ENCODE measurements at regions not wholly inside any gene's neighbourhood (a gene's known extent, or its start where the extent isn't known, plus 50 kb on each side); places are given as distances from the start of the nearest gene placed in this dataset.
"Not testable (repeated sequence)": the region's sequence is repeated elsewhere in the genome, so short reads cannot be mapped to it uniquely, and the experiment has no call there.

- DNase-seq (ENCODE audit: low read depth) = no peak
These were observed 1647.4 kb upstream of the C9orf72 start for GRCh38 chr9:29220596-29221251.

GRCh38 chr9:29228558-29228957, 1655.3 kb upstream of the C9orf72 start:
- no peak for DNase-seq (ENCODE audit: low read depth)

- no peak for DNase-seq (ENCODE audit: low read depth)
These were observed 1657.7 kb upstream of the C9orf72 start for GRCh38 chr9:29230931-29231330.

GRCh38 chr9:29233193-29233592, 1659.9 kb upstream of the C9orf72 start:
- DNase-seq (ENCODE audit: low read depth) = no peak

- DNase-seq (ENCODE audit: low read depth) = no peak
These were observed 1668.0 kb upstream of the C9orf72 start for GRCh38 chr9:29241320-29241719.

GRCh38 chr9:29245351-29245750, 1672.1 kb upstream of the C9orf72 start:
- DNase-seq (ENCODE audit: low read depth) = no peak

- DNase-seq (ENCODE audit: low read depth) = not testable (repeated sequence)
These were observed 1697.1 kb upstream of the C9orf72 start for GRCh38 chr9:29270400-29270799.

- DNase-seq (ENCODE audit: low read depth) = no peak
These were observed 1708.8 kb upstream of the C9orf72 start for GRCh38 chr9:29282121-29282520.

- DNase-seq (ENCODE audit: low read depth) = no peak
These were observed 1712.5 kb upstream of the C9orf72 start for GRCh38 chr9:29285818-29286217.

- no peak for DNase-seq (ENCODE audit: low read depth)
These were observed 1716.1 kb upstream of the C9orf72 start for GRCh38 chr9:29289365-29289764.

GRCh38 chr9:29290516-29290915, 1717.2 kb upstream of the C9orf72 start:
- no peak for DNase-seq (ENCODE audit: low read depth)

- DNase-seq (ENCODE audit: low read depth) = no peak
These were observed 1724.3 kb upstream of the C9orf72 start for GRCh38 chr9:29297592-29297991.

GRCh38 chr9:29311221-29311620, 1737.9 kb upstream of the C9orf72 start:
- no peak for DNase-seq (ENCODE audit: low read depth)

GRCh38 chr9:29312327-29312726, 1739.0 kb upstream of the C9orf72 start:
- no peak for DNase-seq (ENCODE audit: low read depth)

GRCh38 chr9:29319736-29320513, 1746.6 kb upstream of the C9orf72 start:
- no peak for DNase-seq (ENCODE audit: low read depth)

GRCh38 chr9:29322240-29322639, 1749.0 kb upstream of the C9orf72 start:
- no peak for DNase-seq (ENCODE audit: low read depth)

GRCh38 chr9:29325894-29326293, 1752.6 kb upstream of the C9orf72 start:
- no peak for DNase-seq (ENCODE audit: low read depth)

GRCh38 chr9:29332789-29333188, 1759.5 kb upstream of the C9orf72 start:
- DNase-seq (ENCODE audit: low read depth) = no peak

- no peak for DNase-seq (ENCODE audit: low read depth)
These were observed 1763.0 kb upstream of the C9orf72 start for GRCh38 chr9:29336281-29336680.

GRCh38 chr9:29339387-29339786, 1766.1 kb upstream of the C9orf72 start:
- no peak for DNase-seq (ENCODE audit: low read depth)

GRCh38 chr9:29348999-29349398, 1775.7 kb upstream of the C9orf72 start:
- no peak for DNase-seq (ENCODE audit: low read depth)

GRCh38 chr9:29389421-29389820, 1816.1 kb upstream of the C9orf72 start:
- DNase-seq (ENCODE audit: low read depth) = no peak

- no peak for DNase-seq (ENCODE audit: low read depth)
These were observed 1817.6 kb upstream of the C9orf72 start for GRCh38 chr9:29390859-29391258.

GRCh38 chr9:29393064-29393463, 1819.8 kb upstream of the C9orf72 start:
- no peak for DNase-seq (ENCODE audit: low read depth)

Measured in stimulated activated CD4-positive, alpha-beta T cell treated with anti-CD3 and anti-CD28 coated beads, Interleukin-2, amount 100 ng/mL, for 4 hours (primary cell).